Fibroblast of villous mesenchyme (primary cell): ENCODE measurements at regions not wholly inside any gene's neighbourhood (a gene's known extent, or its start where the extent isn't known, plus 50 kb on each side); places are given as distances from the start of the nearest gene placed in this dataset.

Experiments used
- DNase-seq: peaks from one replicate; pipeline ENCODE4 v3.0.0-alpha.2; 2010; ENCODE audit warnings: low read depth
- H3K4me3 ChIP-seq: 2 replicates; pipeline ENCODE4 v1.5.1; 2011; ENCODE audit warnings: low read depth, mild to moderate bottlenecking, low read length
- CTCF ChIP-seq: IDR thresholded peaks from 2 replicates; pipeline ENCODE4 v1.5.1; 2012; ENCODE audit warnings: low read depth, mild to moderate bottlenecking, low read length; ENCODE audit not compliant: insufficient read depth

GRCh38 chr14:45364565-45365156 is 111.7 kb upstream of the MIS18BP1 start:
- DNase-seq, result no peak
- TF ChIP-seq CTCF, result no peak

GRCh38 chr14:45362505-45362904 is 109.5 kb upstream of the MIS18BP1 start:
- no peak for DNase-seq
- TF ChIP-seq CTCF, result no peak
- no peak overlapping the region for H3K4me3 ChIP-seq

More at GRCh38 chr14:45364565-45365156, 111.7 kb upstream of the MIS18BP1 start:
- H3K4me3 ChIP-seq, result no peak overlapping the region

- no peak overlapping the region for H3K4me3 ChIP-seq
- TF ChIP-seq CTCF, result no peak
- DNase-seq, result no peak
Measured at GRCh38 chr14:45361727-45362126, 108.7 kb upstream of the MIS18BP1 start.

- no peak for DNase-seq
- no peak for TF ChIP-seq CTCF
- no peak overlapping the region for H3K4me3 ChIP-seq
Measured at GRCh38 chr14:45359746-45360145, 106.7 kb upstream of the MIS18BP1 start.

GRCh38 chr14:45332360-45332988 is 79.5 kb upstream of the MIS18BP1 start:
- no peak overlapping the region for H3K4me3 ChIP-seq
- DNase-seq, result no peak
- TF ChIP-seq CTCF, result no peak

- DNase-seq, result no peak
- no peak for TF ChIP-seq CTCF
- no peak overlapping the region for H3K4me3 ChIP-seq
Measured at GRCh38 chr14:45308745-45309397, 55.9 kb upstream of the MIS18BP1 start.
